WTC11 (cell line): ENCODE measurements at regions not wholly inside any gene's neighbourhood (a gene's known extent, or its start where the extent isn't known, plus 50 kb on each side); places are given as distances from the start of the nearest gene placed in this dataset.

Experiments
- ATAC-seq: fragments of 200-7000 bp; cut with Tn5 transposase; 2 replicates; pipeline ENCODE4 v1.10.0; 2021; ENCODE audit warnings: mild to moderate bottlenecking, moderate library complexity
- CTCF ChIA-PET: fragments of 300-600 bp; sonication (Branson Sonifier 250); formaldehyde crosslinking; loops from one replicate; lab custom pipeline; 2021; ENCODE audit warnings: antibody characterized with exemption; lab: Charles Lee
- POLR2A ChIA-PET: fragments of 350-600 bp; sonication (Branson Sonifier 250); formaldehyde crosslinking; loops from one replicate; lab custom pipeline; 2021; ENCODE audit warnings: antibody characterized with exemption; lab: Charles Lee
- DNase-seq: peaks from one replicate; pipeline ENCODE4 v3.0.0; 2021; ENCODE audit warnings: low spot score
- H3K27ac Mint-ChIP-seq: 2 replicates; pipeline ENCODE4 v1.8.0; 2021; ENCODE audit warnings: mixed read lengths
- H3K27me3 Mint-ChIP-seq: 2 replicates; pipeline ENCODE4 v1.8.0; 2021; ENCODE audit warnings: low read depth, mild to moderate bottlenecking, moderate library complexity, mixed read lengths
- H3K36me3 Mint-ChIP-seq: 2 replicates; pipeline ENCODE4 v1.8.0; 2021; ENCODE audit warnings: mixed read lengths
- H3K4me1 Mint-ChIP-seq: 2 replicates; pipeline ENCODE4 v1.8.0; 2022; ENCODE audit warnings: mixed read lengths
- H3K4me3 Mint-ChIP-seq: 2 replicates; pipeline ENCODE4 v1.8.0; 2021; ENCODE audit warnings: mild to moderate bottlenecking, moderate library complexity, mixed read lengths
- H3K9me3 Mint-ChIP-seq: 2 replicates; pipeline ENCODE4 v1.8.0; 2021; ENCODE audit warnings: mixed read lengths
- CBFB ChIP-seq: sonication (generic); formaldehyde crosslinking; IDR thresholded peaks from 2 replicates; pipeline ENCODE4 v1.8.1; 2022; ENCODE audit warnings: mild to moderate bottlenecking, low read depth, missing genetic modification reagents
- CREB1 ChIP-seq: sonication (generic); formaldehyde crosslinking; IDR thresholded peaks from 2 replicates; pipeline ENCODE4 v1.8.0; 2023; ENCODE audit warnings: mild to moderate bottlenecking, missing genetic modification reagents
- E2F5 ChIP-seq: sonication (generic); formaldehyde crosslinking; IDR thresholded peaks from 2 replicates; pipeline ENCODE4 v1.8.1; 2022; ENCODE audit warnings: mild to moderate bottlenecking, moderate library complexity, missing genetic modification reagents
- ELF4 ChIP-seq: sonication (generic); formaldehyde crosslinking; IDR thresholded peaks from 2 replicates; pipeline ENCODE4 v1.8.1; 2022; ENCODE audit warnings: low read depth, mild to moderate bottlenecking, moderate library complexity, missing genetic modification reagents
- ETV6 ChIP-seq: sonication (generic); formaldehyde crosslinking; IDR thresholded peaks from 2 replicates; pipeline ENCODE4 v1.8.1; 2022; ENCODE audit warnings: mild to moderate bottlenecking, missing genetic modification reagents
- FOXJ3 ChIP-seq: sonication (generic); formaldehyde crosslinking; IDR thresholded peaks from 2 replicates; pipeline ENCODE4 v1.9.0; 2021; ENCODE audit warnings: missing genetic modification reagents, mild to moderate bottlenecking, borderline replicate concordance
- FOXK1 ChIP-seq: sonication (generic); formaldehyde crosslinking; IDR thresholded peaks from 2 replicates; pipeline ENCODE4 v1.8.0; 2022; ENCODE audit warnings: mild to moderate bottlenecking, moderate library complexity, missing genetic modification reagents
- GABPB1 ChIP-seq: sonication (generic); formaldehyde crosslinking; IDR thresholded peaks from 2 replicates; pipeline ENCODE4 v1.8.1; 2023; ENCODE audit warnings: mild to moderate bottlenecking, missing genetic modification reagents
- HMGA2 ChIP-seq: fragments of 250-450 bp; sonication (Bioruptor Pico); IDR thresholded peaks from 2 replicates; pipeline ENCODE4 v1.4.0; 2021; ENCODE audit warnings: mild to moderate bottlenecking, moderate library complexity
- MXD4 ChIP-seq: fragments of 250-450 bp; sonication (Bioruptor Pico); IDR thresholded peaks from 2 replicates; pipeline ENCODE4 v1.8.0; 2021; ENCODE audit warnings: mild to moderate bottlenecking, moderate library complexity, borderline replicate concordance
- NR1H2 ChIP-seq: sonication (generic); formaldehyde crosslinking; IDR thresholded peaks from 2 replicates; pipeline ENCODE4 v1.9.0; 2021; ENCODE audit warnings: mild to moderate bottlenecking, moderate library complexity, missing genetic modification reagents
- NR3C1 ChIP-seq: sonication (generic); formaldehyde crosslinking; conservative IDR thresholded peaks from 2 replicates; pipeline ENCODE4 v1.8.1; 2023; ENCODE audit warnings: low read depth, mild to moderate bottlenecking, missing genetic modification reagents
- SMAD3 ChIP-seq: sonication (generic); formaldehyde crosslinking; IDR thresholded peaks from 2 replicates; pipeline ENCODE4 v1.8.0; 2022; ENCODE audit warnings: missing genetic modification reagents, mild to moderate bottlenecking, borderline replicate concordance
- TEAD4 ChIP-seq: sonication (generic); formaldehyde crosslinking; IDR thresholded peaks from 2 replicates; pipeline ENCODE4 v1.8.0; 2022; ENCODE audit warnings: mild to moderate bottlenecking, missing genetic modification reagents
- ZNF232 ChIP-seq: sonication (generic); formaldehyde crosslinking; IDR thresholded peaks from 2 replicates; pipeline ENCODE4 v1.8.0; 2022; ENCODE audit warnings: mild to moderate bottlenecking, missing genetic modification reagents
- ZNF263 ChIP-seq: sonication (generic); formaldehyde crosslinking; IDR thresholded peaks from 2 replicates; pipeline ENCODE4 v1.8.1; 2022; ENCODE audit warnings: low read depth, mild to moderate bottlenecking, moderate library complexity, missing genetic modification reagents
- ZNF396 ChIP-seq: fragments of 250-450 bp; sonication (Bioruptor Pico); IDR thresholded peaks from 2 replicates; pipeline ENCODE4 v1.8.0; 2021; ENCODE audit warnings: mild to moderate bottlenecking, moderate library complexity, borderline replicate concordance
- ZNF423 ChIP-seq: fragments of 250-450 bp; sonication (Bioruptor Pico); IDR thresholded peaks from 2 replicates; pipeline ENCODE4 v2.1.2; 2022; ENCODE audit warnings: mild to moderate bottlenecking, moderate library complexity
- ZNF512 ChIP-seq: sonication (generic); formaldehyde crosslinking; IDR thresholded peaks from 2 replicates; pipeline ENCODE4 v1.8.1; 2022; ENCODE audit warnings: missing genetic modification reagents, borderline replicate concordance
- ZNF532 ChIP-seq: fragments of 250-450 bp; sonication (Bioruptor Pico); IDR thresholded peaks from 2 replicates; pipeline ENCODE4 v1.9.0; 2021; ENCODE audit warnings: mild to moderate bottlenecking, borderline replicate concordance
- ZNF671 ChIP-seq: fragments of 250-450 bp; sonication (Bioruptor Pico); IDR thresholded peaks from 2 replicates; pipeline ENCODE4 v1.8.0; 2021; ENCODE audit warnings: mild to moderate bottlenecking
- TF ChIP-seq, protein P1 (sequence below): fragments of 200-600 bp; IDR thresholded peaks from 2 replicates; pipeline ENCODE4 v1.8.0; 2022; ENCODE audit warnings: antibody characterized with exemption
- TF ChIP-seq, protein P2 (sequence below): sonication (generic); formaldehyde crosslinking; IDR thresholded peaks from 2 replicates; pipeline ENCODE4 v1.8.0; 2022; ENCODE audit warnings: mild to moderate bottlenecking, missing genetic modification reagents
- TF ChIP-seq, protein P3 (sequence below): sonication (generic); formaldehyde crosslinking; IDR thresholded peaks from 2 replicates; pipeline ENCODE4 v1.8.0; 2023; ENCODE audit warnings: missing genetic modification reagents
- TF ChIP-seq, protein P4 (sequence below): sonication (generic); formaldehyde crosslinking; IDR thresholded peaks from 2 replicates; pipeline ENCODE4 v1.8.1; 2023; ENCODE audit warnings: mild to moderate bottlenecking, missing genetic modification reagents, moderate library complexity
- TF ChIP-seq, protein P5 (sequence below): fragments of 250-450 bp; sonication (Bioruptor Pico); IDR thresholded peaks from 2 replicates; pipeline ENCODE4 v2.1.2; 2022; ENCODE audit warnings: mild to moderate bottlenecking, moderate library complexity

DNA sequence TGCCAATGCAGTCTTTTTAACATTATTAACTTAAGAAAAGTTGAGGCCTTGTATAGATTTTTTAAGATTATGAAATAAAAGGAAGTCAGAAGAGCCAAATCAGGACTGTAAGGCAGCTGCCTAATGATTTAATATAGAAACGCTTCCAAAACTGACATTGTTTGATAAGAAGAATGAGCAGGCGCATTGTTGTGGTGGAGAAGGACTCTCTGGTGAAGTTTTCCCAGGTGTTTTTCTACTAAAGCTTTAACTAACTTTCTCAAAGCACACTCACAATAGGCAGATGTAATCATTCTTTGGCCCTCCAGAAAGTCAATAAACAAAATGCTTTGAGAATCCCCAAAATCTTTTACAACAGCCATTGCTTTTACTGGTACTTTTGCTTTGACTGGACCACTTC, 288.6 kb upstream of the FIGN start:
- POLR2A ChIA-PET: no interaction called here
- no peak overlapping the region for H3K4me3 Mint-ChIP-seq
- no peak for ATAC-seq
- no peaks in the 10 kb centered on the region for H3K36me3 Mint-ChIP-seq
- peaks cover 5% of the 10 kb centered on the region; the same call in 1 of the 2 replicates for H3K9me3 Mint-ChIP-seq
- no peak for DNase-seq
- TF ChIP-seq ZNF671 (CRISPR knock-in tag): no peak
- no peak for TF ChIP-seq ZNF512
- TF ChIP-seq TEAD4: no peak
- TF ChIP-seq, protein P1, sequence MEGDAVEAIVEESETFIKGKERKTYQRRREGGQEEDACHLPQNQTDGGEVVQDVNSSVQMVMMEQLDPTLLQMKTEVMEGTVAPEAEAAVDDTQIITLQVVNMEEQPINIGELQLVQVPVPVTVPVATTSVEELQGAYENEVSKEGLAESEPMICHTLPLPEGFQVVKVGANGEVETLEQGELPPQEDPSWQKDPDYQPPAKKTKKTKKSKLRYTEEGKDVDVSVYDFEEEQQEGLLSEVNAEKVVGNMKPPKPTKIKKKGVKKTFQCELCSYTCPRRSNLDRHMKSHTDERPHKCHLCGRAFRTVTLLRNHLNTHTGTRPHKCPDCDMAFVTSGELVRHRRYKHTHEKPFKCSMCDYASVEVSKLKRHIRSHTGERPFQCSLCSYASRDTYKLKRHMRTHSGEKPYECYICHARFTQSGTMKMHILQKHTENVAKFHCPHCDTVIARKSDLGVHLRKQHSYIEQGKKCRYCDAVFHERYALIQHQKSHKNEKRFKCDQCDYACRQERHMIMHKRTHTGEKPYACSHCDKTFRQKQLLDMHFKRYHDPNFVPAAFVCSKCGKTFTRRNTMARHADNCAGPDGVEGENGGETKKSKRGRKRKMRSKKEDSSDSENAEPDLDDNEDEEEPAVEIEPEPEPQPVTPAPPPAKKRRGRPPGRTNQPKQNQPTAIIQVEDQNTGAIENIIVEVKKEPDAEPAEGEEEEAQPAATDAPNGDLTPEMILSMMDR: no peak
- no peak for TF ChIP-seq ELF4 (CRISPR knock-in tag)
- no peak for TF ChIP-seq NR1H2 (CRISPR knock-in tag)
- no peak for TF ChIP-seq ZNF423
- TF ChIP-seq, protein P2, sequence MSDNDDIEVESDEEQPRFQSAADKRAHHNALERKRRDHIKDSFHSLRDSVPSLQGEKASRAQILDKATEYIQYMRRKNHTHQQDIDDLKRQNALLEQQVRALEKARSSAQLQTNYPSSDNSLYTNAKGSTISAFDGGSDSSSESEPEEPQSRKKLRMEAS: no peak
- TF ChIP-seq, protein P3, sequence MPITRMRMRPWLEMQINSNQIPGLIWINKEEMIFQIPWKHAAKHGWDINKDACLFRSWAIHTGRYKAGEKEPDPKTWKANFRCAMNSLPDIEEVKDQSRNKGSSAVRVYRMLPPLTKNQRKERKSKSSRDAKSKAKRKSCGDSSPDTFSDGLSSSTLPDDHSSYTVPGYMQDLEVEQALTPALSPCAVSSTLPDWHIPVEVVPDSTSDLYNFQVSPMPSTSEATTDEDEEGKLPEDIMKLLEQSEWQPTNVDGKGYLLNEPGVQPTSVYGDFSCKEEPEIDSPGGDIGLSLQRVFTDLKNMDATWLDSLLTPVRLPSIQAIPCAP (CRISPR knock-in tag): no peak
- no peak for TF ChIP-seq CBFB
- TF ChIP-seq, all 79 proteins: peak for 0
- no peak overlapping the region for H3K27ac Mint-ChIP-seq
- H3K27me3 Mint-ChIP-seq: no peaks in the 10 kb centered on the region
- peaks cover 10% of the 10 kb centered on the region for H3K4me1 Mint-ChIP-seq
- CTCF ChIA-PET: no interaction called here

- no peak for DNase-seq
- H3K4me1 Mint-ChIP-seq: peaks cover 5% of the 10 kb centered on the region
- H3K4me3 Mint-ChIP-seq: no peak overlapping the region
- no peak for ATAC-seq
- peaks cover 5% of the 10 kb centered on the region; the same call in 1 of the 2 replicates for H3K9me3 Mint-ChIP-seq
- no peak overlapping the region for H3K27ac Mint-ChIP-seq
- POLR2A ChIA-PET: no interaction called here
- no peaks in the 10 kb centered on the region for H3K36me3 Mint-ChIP-seq
- no peaks in the 10 kb centered on the region for H3K27me3 Mint-ChIP-seq
- CTCF ChIA-PET: no interaction called here
- TF ChIP-seq ETV6: no peak
- TF ChIP-seq ZNF263 (CRISPR knock-in tag): no peak
- no peak for TF ChIP-seq MXD4 (CRISPR knock-in tag)
- no peak for TF ChIP-seq CREB1 (CRISPR knock-in tag)
- no peak for TF ChIP-seq E2F5 (CRISPR knock-in tag)
- TF ChIP-seq, protein P4, sequence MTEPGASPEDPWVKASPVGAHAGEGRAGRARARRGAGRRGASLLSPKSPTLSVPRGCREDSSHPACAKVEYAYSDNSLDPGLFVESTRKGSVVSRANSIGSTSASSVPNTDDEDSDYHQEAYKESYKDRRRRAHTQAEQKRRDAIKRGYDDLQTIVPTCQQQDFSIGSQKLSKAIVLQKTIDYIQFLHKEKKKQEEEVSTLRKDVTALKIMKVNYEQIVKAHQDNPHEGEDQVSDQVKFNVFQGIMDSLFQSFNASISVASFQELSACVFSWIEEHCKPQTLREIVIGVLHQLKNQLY (CRISPR knock-in tag): no peak
- TF ChIP-seq, protein P2: no peak
- TF ChIP-seq ZNF532 (CRISPR knock-in tag): no peak
- no peak for TF ChIP-seq FOXJ3
- TF ChIP-seq FOXK1 (CRISPR knock-in tag): no peak
- TF ChIP-seq GABPB1 (CRISPR knock-in tag): no peak
- no peak for TF ChIP-seq ZNF396 (CRISPR knock-in tag)
- no peak for TF ChIP-seq ZNF232 (CRISPR knock-in tag)
- no peak for TF ChIP-seq HMGA2
- TF ChIP-seq, protein P5, sequence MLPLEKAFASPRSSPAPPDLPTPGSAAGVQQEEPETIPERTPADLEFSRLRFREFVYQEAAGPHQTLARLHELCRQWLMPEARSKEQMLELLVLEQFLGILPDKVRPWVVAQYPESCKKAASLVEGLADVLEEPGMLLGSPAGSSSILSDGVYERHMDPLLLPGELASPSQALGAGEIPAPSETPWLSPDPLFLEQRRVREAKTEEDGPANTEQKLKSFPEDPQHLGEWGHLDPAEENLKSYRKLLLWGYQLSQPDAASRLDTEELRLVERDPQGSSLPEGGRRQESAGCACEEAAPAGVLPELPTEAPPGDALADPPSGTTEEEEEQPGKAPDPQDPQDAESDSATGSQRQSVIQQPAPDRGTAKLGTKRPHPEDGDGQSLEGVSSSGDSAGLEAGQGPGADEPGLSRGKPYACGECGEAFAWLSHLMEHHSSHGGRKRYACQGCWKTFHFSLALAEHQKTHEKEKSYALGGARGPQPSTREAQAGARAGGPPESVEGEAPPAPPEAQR (CRISPR knock-in tag): no peak
- no peak for TF ChIP-seq NR3C1 (CRISPR knock-in tag)
- TF ChIP-seq SMAD3 (CRISPR knock-in tag): no peak
Measured at GRCh38 chr2:164023896-164024295, 288.1 kb upstream of the FIGN start.
